Thyroid gland (tissue), 4 donors: ENCODE measurements at regions not wholly inside any gene's neighbourhood (a gene's known extent, or its start where the extent isn't known, plus 50 kb on each side); places are given as distances from the start of the nearest gene placed in this dataset.

ENCODE experiments used
- CTCF ChIP-seq, 6 experiments: fragments of 200-600 bp in 3 of 6; fragments of 450-650 bp in 3 of 6; sonication (generic) in 3 of 6; IDR thresholded peaks; one replicate each; pipeline ENCODE4 v1.5.1; 2016 to 2019; ENCODE audit warnings: antibody characterized with exemption in 6 of 6, mild to moderate bottlenecking in 2 of 6, inconsistent platforms in 1 of 6, moderate library complexity in 1 of 6
- POLR2A ChIP-seq, 2 donors: fragments of 450-650 bp; IDR thresholded peaks; one replicate each; pipeline ENCODE4 v1.6.1; 2017; ENCODE audit warnings: antibody characterized with exemption in 2 of 2, mild to moderate bottlenecking in 2 of 2, moderate library complexity in 1 of 2

- TF ChIP-seq POLR2A (IDR thresholded peaks at IDR 0.05) (no peak), CTCF (IDR thresholded peaks at IDR 0.05) (no peak)
Measured at GRCh38 chr9:91495450-91495849, 71.8 kb upstream of the NFIL3 start.
